ENCODE measurements at regions not wholly inside any gene's neighbourhood (a gene's known extent, or its start where the extent isn't known, plus 50 kb on each side); places are given as distances from the start of the nearest gene placed in this dataset.

DNA sequence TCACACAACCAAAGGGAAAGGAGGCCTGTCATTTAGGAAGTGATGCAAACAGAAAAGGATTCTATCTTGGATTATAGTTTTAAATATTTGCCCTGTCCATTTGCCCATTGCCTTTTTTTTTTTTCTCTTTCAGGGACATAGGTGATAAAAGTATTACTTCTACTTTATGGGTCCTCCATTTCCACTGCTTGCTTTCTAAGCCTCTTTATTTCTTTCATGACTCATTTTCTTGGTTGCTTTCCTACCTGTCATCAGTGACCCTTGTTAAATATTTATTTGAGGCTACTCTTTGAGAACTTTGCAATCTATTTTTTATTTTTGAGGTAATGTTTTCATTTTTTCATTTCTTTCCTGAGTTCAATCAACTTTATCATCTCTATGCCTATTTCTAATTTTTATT is 522.9 kb upstream of the ARRDC3 start:
- H3K27ac ChIP-seq (ENCODE audit: low read length) = no peak overlapping the region
- H3K36me3 ChIP-seq (ENCODE audit: control insufficient read depth, insufficient read depth, low read length) = no peaks in the 10 kb centered on the region
- no peaks in the 10 kb centered on the region for H3K9me3 ChIP-seq (ENCODE audit: control insufficient read depth, insufficient read depth, low read depth, low read length)
- no peaks in the 10 kb centered on the region for H3K4me1 ChIP-seq (ENCODE audit: control insufficient read depth, insufficient read depth, low read length)
- no peak overlapping the region for H3K4me3 ChIP-seq (ENCODE audit: low read depth in 2 of 2, low read length in 2 of 2)
- TF ChIP-seq, protein P1, sequence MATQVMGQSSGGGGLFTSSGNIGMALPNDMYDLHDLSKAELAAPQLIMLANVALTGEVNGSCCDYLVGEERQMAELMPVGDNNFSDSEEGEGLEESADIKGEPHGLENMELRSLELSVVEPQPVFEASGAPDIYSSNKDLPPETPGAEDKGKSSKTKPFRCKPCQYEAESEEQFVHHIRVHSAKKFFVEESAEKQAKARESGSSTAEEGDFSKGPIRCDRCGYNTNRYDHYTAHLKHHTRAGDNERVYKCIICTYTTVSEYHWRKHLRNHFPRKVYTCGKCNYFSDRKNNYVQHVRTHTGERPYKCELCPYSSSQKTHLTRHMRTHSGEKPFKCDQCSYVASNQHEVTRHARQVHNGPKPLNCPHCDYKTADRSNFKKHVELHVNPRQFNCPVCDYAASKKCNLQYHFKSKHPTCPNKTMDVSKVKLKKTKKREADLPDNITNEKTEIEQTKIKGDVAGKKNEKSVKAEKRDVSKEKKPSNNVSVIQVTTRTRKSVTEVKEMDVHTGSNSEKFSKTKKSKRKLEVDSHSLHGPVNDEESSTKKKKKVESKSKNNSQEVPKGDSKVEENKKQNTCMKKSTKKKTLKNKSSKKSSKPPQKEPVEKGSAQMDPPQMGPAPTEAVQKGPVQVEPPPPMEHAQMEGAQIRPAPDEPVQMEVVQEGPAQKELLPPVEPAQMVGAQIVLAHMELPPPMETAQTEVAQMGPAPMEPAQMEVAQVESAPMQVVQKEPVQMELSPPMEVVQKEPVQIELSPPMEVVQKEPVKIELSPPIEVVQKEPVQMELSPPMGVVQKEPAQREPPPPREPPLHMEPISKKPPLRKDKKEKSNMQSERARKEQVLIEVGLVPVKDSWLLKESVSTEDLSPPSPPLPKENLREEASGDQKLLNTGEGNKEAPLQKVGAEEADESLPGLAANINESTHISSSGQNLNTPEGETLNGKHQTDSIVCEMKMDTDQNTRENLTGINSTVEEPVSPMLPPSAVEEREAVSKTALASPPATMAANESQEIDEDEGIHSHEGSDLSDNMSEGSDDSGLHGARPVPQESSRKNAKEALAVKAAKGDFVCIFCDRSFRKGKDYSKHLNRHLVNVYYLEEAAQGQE (IDR thresholded peaks at IDR 0.05; ENCODE audit: insufficient read depth in 1 of 2, low read depth in 2 of 2, low read length in 1 of 2) = no peak
- no peak for TF ChIP-seq POLR2AphosphoS5 (IDR thresholded peaks at IDR 0.05; ENCODE audit: low read depth, low read length)
- TF ChIP-seq SIN3A (IDR thresholded peaks at IDR 0.05; ENCODE audit: borderline replicate concordance, insufficient read depth, low read depth, low read length) = no peak
- no peak for TF ChIP-seq TCF7L2 (IDR thresholded peaks at IDR 0.05; ENCODE audit: low read depth, low read length)
- TF ChIP-seq, protein P2, sequence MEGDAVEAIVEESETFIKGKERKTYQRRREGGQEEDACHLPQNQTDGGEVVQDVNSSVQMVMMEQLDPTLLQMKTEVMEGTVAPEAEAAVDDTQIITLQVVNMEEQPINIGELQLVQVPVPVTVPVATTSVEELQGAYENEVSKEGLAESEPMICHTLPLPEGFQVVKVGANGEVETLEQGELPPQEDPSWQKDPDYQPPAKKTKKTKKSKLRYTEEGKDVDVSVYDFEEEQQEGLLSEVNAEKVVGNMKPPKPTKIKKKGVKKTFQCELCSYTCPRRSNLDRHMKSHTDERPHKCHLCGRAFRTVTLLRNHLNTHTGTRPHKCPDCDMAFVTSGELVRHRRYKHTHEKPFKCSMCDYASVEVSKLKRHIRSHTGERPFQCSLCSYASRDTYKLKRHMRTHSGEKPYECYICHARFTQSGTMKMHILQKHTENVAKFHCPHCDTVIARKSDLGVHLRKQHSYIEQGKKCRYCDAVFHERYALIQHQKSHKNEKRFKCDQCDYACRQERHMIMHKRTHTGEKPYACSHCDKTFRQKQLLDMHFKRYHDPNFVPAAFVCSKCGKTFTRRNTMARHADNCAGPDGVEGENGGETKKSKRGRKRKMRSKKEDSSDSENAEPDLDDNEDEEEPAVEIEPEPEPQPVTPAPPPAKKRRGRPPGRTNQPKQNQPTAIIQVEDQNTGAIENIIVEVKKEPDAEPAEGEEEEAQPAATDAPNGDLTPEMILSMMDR (IDR thresholded peaks at IDR 0.05) = no peak
- DNase-seq (ENCODE audit: low read depth, low spot score) = no peak
- POLR2A ChIA-PET = no interaction called here
- ATAC-seq = no peak
- intact Hi-C loops (cut with micrococcal nuclease; ENCODE audit: unreplicated experiment) (no loop called here), in situ Hi-C loops (cut with HindIII; ENCODE audit: low pct_unique_long_range_greater_than_20kb, low sequenced_read_pairs) (no loop called here)
- no TSS peak for BruUV-seq (replicated peaks)
- no peaks in the 10 kb centered on the region for H3K27me3 ChIP-seq (ENCODE audit: control insufficient read depth, insufficient read depth, low read length)
- CTCF ChIA-PET = no interaction called here

DNA sequence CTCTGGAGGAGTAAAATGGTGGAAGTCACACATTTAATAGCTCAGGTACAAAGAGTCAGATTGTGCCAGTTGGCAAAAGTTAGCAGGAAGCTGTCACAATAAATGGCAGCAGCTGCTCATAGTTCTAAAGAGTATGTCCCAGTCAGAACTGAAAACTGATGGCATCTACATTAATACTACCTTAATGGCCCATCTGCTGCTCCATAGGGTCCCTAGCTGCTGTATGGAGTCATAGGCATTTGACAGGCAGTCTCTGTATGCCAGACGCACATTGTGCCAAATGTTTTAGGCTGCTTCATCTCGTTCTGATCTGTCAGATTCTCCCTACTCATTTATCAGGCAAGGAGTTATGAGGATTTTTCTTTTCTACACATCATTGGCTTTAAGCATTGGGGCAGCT is 515.8 kb upstream of the ARRDC3 start:
- BruUV-seq (replicated peaks) = no TSS peak

More for the DNA sequence above, 515.8 kb upstream of the ARRDC3 start:
- in situ Hi-C loops (cut with HindIII; ENCODE audit: low pct_unique_long_range_greater_than_20kb, low sequenced_read_pairs) = no loop called here
- Histone ChIP-seq H3K4me1 (ENCODE audit: control insufficient read depth, insufficient read depth, low read length) (no peaks in the 10 kb centered on the region), H3K27me3 (ENCODE audit: control insufficient read depth, insufficient read depth, low read length) (no peaks in the 10 kb centered on the region), H3K4me3 (ENCODE audit: low read depth in 2 of 2, low read length in 2 of 2) (no peak overlapping the region), H3K27ac (ENCODE audit: low read length) (no peak overlapping the region), H3K9me3 (ENCODE audit: control insufficient read depth, insufficient read depth, low read depth, low read length) (no peaks in the 10 kb centered on the region), H3K36me3 (ENCODE audit: control insufficient read depth, insufficient read depth, low read length) (no peaks in the 10 kb centered on the region)
- DNase-seq (ENCODE audit: low read depth, low spot score) = no peak
- intact Hi-C loops (cut with micrococcal nuclease; ENCODE audit: unreplicated experiment) = no loop called here
- TF ChIP-seq, protein P2 (IDR thresholded peaks at IDR 0.05) = no peak
- TF ChIP-seq, protein P1 (IDR thresholded peaks at IDR 0.05; ENCODE audit: insufficient read depth in 1 of 2, low read depth in 2 of 2, low read length in 1 of 2) = no peak
- no peak for TF ChIP-seq TCF7L2 (IDR thresholded peaks at IDR 0.05; ENCODE audit: low read depth, low read length)
- no peak for TF ChIP-seq SIN3A (IDR thresholded peaks at IDR 0.05; ENCODE audit: borderline replicate concordance, insufficient read depth, low read depth, low read length)
- no peak for TF ChIP-seq POLR2AphosphoS5 (IDR thresholded peaks at IDR 0.05; ENCODE audit: low read depth, low read length)
- ATAC-seq = no peak
- ChIA-PET CTCF (interaction anchor here (0.5 kb wide), 1 partner anchor 54 kb away, joined by 3 read pairs; no protein-coding TSS in a partner anchor), POLR2A (no interaction called here)
